HEK293 (cell line): ENCODE measurements at regions not wholly inside any gene's neighbourhood (a gene's known extent, or its start where the extent isn't known, plus 50 kb on each side); places are given as distances from the start of the nearest gene placed in this dataset.

ENCODE experiments used
- CTCF ChIA-PET: fragments of 350-600 bp; formaldehyde crosslinking; extraction: SDS; loops from one replicate; lab custom pipeline; 2021; ENCODE audit warnings: antibody characterized with exemption; lab: Yijun Ruan, JAX
- POLR2A ChIA-PET: fragments of 300-600 bp; formaldehyde crosslinking; extraction: SDS; loops from one replicate; lab custom pipeline; 2020; ENCODE audit warnings: antibody characterized with exemption, inconsistent platforms; lab: Yijun Ruan, JAX
- H3K27ac ChIP-seq: fragments of 200-500 bp; sonication (Bioruptor generic); 2 replicates; pipeline ENCODE4 v1.5.1; 2014; ENCODE audit warnings: low read depth, low read length, control low read depth, inconsistent platforms; ENCODE audit errors: extremely low read depth
- H3K36me3 ChIP-seq, 2 experiments: fragments of 200-500 bp in 1 of 2; sonication (Bioruptor generic) in 1 of 2; 1 replicate in 1 of 2; 2 replicates in 1 of 2; pipeline ENCODE4 v1.5.1; 2014 to 2017; ENCODE audit warnings: inconsistent platforms in 2 of 2, low read length in 2 of 2; ENCODE audit not compliant: control insufficient read depth in 2 of 2, insufficient read depth in 1 of 2
- H3K4me1 ChIP-seq: fragments of 200-500 bp; sonication (Bioruptor generic); 2 replicates; pipeline ENCODE4 v1.5.1; 2014; ENCODE audit warnings: mild to moderate bottlenecking, low read length, inconsistent platforms; ENCODE audit not compliant: control insufficient read depth, insufficient read depth
- H3K4me3 ChIP-seq: 2 replicates; pipeline ENCODE4 v1.5.1; 2011; ENCODE audit warnings: low read depth, mild to moderate bottlenecking, control low read depth, low read length, moderate library complexity
- H3K9me3 ChIP-seq: fragments of 200-500 bp; sonication (Bioruptor generic); 2 replicates; pipeline ENCODE4 v1.5.1; 2014; ENCODE audit warnings: low read depth, low read length, inconsistent platforms; ENCODE audit not compliant: control insufficient read depth, insufficient read depth
- BCL11A ChIP-seq: fragments of 450-650 bp; formaldehyde crosslinking; IDR thresholded peaks from 2 replicates; pipeline ENCODE4 v1.5.1; 2016; ENCODE audit warnings: low read depth, missing biosample characterization, missing genetic modification characterization
- FEZF1 ChIP-seq: fragments of 450-650 bp; formaldehyde crosslinking; IDR thresholded peaks from 2 replicates; pipeline ENCODE4 v1.5.1; 2016; ENCODE audit warnings: missing biosample characterization, missing genetic modification characterization
- GFI1B ChIP-seq: fragments of 450-650 bp; formaldehyde crosslinking; IDR thresholded peaks from 2 replicates; pipeline ENCODE4 v1.5.1; 2016; ENCODE audit warnings: missing biosample characterization, missing genetic modification characterization
- SCRT1 ChIP-seq: fragments of 450-650 bp; formaldehyde crosslinking; IDR thresholded peaks from 2 replicates; pipeline ENCODE4 v1.5.1; 2016; ENCODE audit warnings: missing biosample characterization, missing genetic modification characterization, borderline replicate concordance
- TCF7L2 ChIP-seq: IDR thresholded peaks from 2 replicates; pipeline ENCODE4 v1.6.1; 2011; ENCODE audit warnings: low read depth, mild to moderate bottlenecking, inconsistent platforms, low read length, moderate library complexity, borderline replicate concordance
- ZBTB20 ChIP-seq: fragments of 450-650 bp; formaldehyde crosslinking; IDR thresholded peaks from 2 replicates; pipeline ENCODE4 v1.5.1; 2016; ENCODE audit warnings: missing biosample characterization, missing genetic modification characterization
- ZNF10 ChIP-seq: fragments of 450-650 bp; formaldehyde crosslinking; IDR thresholded peaks from 2 replicates; pipeline ENCODE4 v1.5.1; 2017; ENCODE audit warnings: missing biosample characterization, missing genetic modification characterization
- ZNF529 ChIP-seq: fragments of 450-650 bp; formaldehyde crosslinking; IDR thresholded peaks from 2 replicates; pipeline ENCODE4 v1.5.1; 2017; ENCODE audit warnings: missing genetic modification characterization, missing biosample characterization; ENCODE audit not compliant: insufficient replicate concordance
- ZNF548 ChIP-seq: fragments of 450-650 bp; formaldehyde crosslinking; IDR thresholded peaks from 2 replicates; pipeline ENCODE4 v1.5.1; 2016; ENCODE audit warnings: missing biosample characterization, missing genetic modification characterization
- TF ChIP-seq, protein P1 (sequence below): fragments of 450-650 bp; formaldehyde crosslinking; IDR thresholded peaks from 2 replicates; pipeline ENCODE4 v1.5.1; 2017; ENCODE audit warnings: missing biosample characterization, missing genetic modification characterization
- TF ChIP-seq, protein P2 (sequence below): fragments of 450-650 bp; formaldehyde crosslinking; IDR thresholded peaks from 2 replicates; pipeline ENCODE4 v1.5.1; 2016; ENCODE audit warnings: missing biosample characterization, missing genetic modification characterization
- TF ChIP-seq, protein P3 (sequence below): fragments of 450-650 bp; formaldehyde crosslinking; IDR thresholded peaks from 2 replicates; pipeline ENCODE4 v1.5.1; 2017; ENCODE audit warnings: missing biosample characterization, mild to moderate bottlenecking, missing genetic modification characterization, moderate library complexity
- TF ChIP-seq, protein P4 (sequence below): fragments of 450-650 bp; formaldehyde crosslinking; IDR thresholded peaks from 2 replicates; pipeline ENCODE4 v1.5.1; 2016; ENCODE audit warnings: missing biosample characterization, missing genetic modification characterization
- TF ChIP-seq, protein P5 (sequence below): sonication (generic); formaldehyde crosslinking; IDR thresholded peaks from 2 replicates; pipeline ENCODE4 v1.8.1; 2022; ENCODE audit warnings: mild to moderate bottlenecking, moderate library complexity, missing genetic modification reagents

DNA sequence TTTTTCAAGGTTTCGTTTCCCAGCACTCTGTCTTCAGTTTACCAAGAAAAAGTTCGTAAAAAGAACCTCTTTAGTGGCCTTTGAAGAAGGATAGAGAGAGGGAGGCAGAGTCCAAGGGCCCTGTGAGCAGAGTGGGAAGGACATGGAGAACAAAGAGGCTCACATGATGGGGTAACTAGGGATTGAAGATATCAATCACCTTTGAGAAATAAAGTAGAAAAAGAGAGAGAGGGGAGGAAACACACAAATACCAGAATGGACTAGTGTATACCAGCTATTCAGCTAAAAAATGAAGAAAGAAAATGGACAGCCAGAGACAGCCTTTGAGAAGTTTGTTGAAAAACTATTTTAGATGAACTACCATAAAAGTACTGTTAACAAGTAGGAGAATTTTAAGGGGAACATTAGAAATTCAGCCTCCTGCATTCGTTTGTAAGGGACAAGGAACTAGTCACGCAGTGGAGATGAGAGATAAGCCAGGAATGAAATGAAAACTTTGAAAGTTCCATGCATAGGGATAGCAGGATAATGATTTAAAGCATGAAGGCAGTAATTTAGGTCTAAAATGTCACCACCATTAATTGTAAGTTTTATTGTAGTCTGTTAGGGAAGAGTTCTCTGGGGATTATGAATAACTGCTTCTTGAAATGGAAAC lies 82.1 kb downstream of the SPTSSA start:
- TF ChIP-seq ZBTB20 (tag by site-specific recombination) (peak; percentile 19; the same call in 1 of the 2 replicates), SCRT1 (tag by site-specific recombination) (no peak), ZNF10 (tag by site-specific recombination) (no peak)
- TF ChIP-seq, protein P1, sequence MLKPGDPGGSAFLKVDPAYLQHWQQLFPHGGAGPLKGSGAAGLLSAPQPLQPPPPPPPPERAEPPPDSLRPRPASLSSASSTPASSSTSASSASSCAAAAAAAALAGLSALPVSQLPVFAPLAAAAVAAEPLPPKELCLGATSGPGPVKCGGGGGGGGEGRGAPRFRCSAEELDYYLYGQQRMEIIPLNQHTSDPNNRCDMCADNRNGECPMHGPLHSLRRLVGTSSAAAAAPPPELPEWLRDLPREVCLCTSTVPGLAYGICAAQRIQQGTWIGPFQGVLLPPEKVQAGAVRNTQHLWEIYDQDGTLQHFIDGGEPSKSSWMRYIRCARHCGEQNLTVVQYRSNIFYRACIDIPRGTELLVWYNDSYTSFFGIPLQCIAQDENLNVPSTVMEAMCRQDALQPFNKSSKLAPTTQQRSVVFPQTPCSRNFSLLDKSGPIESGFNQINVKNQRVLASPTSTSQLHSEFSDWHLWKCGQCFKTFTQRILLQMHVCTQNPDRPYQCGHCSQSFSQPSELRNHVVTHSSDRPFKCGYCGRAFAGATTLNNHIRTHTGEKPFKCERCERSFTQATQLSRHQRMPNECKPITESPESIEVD (tag by site-specific recombination) = peak; percentile 88; the same call in 1 of the 2 replicates
- TF ChIP-seq, protein P2, sequence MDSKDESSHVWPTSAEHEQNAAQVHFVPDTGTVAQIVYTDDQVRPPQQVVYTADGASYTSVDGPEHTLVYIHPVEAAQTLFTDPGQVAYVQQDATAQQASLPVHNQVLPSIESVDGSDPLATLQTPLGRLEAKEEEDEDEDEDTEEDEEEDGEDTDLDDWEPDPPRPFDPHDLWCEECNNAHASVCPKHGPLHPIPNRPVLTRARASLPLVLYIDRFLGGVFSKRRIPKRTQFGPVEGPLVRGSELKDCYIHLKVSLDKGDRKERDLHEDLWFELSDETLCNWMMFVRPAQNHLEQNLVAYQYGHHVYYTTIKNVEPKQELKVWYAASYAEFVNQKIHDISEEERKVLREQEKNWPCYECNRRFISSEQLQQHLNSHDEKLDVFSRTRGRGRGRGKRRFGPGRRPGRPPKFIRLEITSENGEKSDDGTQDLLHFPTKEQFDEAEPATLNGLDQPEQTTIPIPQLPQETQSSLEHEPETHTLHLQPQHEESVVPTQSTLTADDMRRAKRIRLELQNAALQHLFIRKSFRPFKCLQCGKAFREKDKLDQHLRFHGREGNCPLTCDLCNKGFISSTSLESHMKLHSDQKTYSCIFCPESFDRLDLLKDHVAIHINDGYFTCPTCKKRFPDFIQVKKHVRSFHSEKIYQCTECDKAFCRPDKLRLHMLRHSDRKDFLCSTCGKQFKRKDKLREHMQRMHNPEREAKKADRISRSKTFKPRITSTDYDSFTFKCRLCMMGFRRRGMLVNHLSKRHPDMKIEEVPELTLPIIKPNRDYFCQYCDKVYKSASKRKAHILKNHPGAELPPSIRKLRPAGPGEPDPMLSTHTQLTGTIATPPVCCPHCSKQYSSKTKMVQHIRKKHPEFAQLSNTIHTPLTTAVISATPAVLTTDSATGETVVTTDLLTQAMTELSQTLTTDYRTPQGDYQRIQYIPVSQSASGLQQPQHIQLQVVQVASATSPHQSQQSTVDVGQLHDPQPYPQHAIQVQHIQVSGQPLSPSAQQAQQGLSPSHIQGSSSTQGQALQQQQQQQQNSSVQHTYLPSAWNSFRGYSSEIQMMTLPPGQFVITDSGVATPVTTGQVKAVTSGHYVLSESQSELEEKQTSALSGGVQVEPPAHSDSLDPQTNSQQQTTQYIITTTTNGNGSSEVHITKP (tag by site-specific recombination) = 0 out of 2 replicates have a peak, but pooled peaks have one; percentile 11
- TF ChIP-seq, all 188 proteins: peak for 3
- Histone ChIP-seq H3K4me1 (no peaks in the 10 kb centered on the region; the same call in 1 of the 2 replicates), H3K9me3 (no peaks in the 10 kb centered on the region), H3K36me3 (no peaks in the 10 kb centered on the region), H3K4me3 (no peak overlapping the region), H3K27ac (no peak overlapping the region)
- ChIA-PET CTCF (interaction anchor here (0.7 kb wide), 1 partner anchor 57 kb away, joined by 3 read pairs; no protein-coding TSS in a partner anchor), POLR2A (no interaction called here)

DNA sequence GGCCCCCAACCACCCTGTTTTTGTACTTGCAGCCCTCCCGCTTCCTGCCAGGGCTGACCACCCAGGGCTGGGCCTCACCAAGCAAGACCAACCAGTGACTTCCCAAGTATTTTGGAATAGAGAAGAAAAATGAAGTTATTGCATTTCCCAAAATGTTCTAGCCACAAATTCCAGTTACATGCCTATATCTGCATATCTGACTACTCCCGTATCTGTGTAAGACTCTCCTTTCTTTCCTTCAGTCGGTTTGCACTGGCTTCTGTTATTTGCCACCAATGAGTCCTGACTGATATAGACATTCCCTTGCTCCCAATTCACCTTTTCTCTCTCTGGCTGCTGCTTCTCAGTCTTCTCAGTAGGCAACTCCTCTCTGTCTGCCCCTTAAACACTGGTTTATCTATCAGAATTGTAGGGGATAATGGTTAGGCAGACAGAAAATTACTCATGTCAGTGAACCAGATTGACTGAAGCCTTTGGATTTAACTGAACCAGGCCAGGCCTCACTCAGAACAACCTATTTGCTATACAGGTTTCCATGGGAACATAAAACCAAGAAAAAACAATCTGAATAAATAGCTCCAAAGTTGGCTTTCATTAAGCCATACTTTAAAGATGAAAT lies 85.3 kb downstream of the SPTSSA start:
- ChIA-PET POLR2A (no interaction called here), CTCF (no interaction called here)
- H3K9me3 ChIP-seq = no peaks in the 10 kb centered on the region
- no peaks in the 10 kb centered on the region; the same call in 1 of the 2 replicates for H3K4me1 ChIP-seq
- H3K4me3 ChIP-seq = no peak overlapping the region
- H3K36me3 ChIP-seq = no peaks in the 10 kb centered on the region
- TF ChIP-seq GFI1B (tag by site-specific recombination) (no peak), ZNF548 (no peak), BCL11A (tag by site-specific recombination) (no peak), FEZF1 (no peak), ZNF529 (no peak), TCF7L2 (no peak)
- TF ChIP-seq, protein P3, sequence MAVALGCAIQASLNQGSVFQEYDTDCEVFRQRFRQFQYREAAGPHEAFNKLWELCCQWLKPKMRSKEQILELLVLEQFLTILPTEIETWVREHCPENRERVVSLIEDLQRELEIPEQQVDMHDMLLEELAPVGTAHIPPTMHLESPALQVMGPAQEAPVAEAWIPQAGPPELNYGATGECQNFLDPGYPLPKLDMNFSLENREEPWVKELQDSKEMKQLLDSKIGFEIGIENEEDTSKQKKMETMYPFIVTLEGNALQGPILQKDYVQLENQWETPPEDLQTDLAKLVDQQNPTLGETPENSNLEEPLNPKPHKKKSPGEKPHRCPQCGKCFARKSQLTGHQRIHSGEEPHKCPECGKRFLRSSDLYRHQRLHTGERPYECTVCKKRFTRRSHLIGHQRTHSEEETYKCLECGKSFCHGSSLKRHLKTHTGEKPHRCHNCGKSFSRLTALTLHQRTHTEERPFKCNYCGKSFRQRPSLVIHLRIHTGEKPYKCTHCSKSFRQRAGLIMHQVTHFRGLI = no peak
- TF ChIP-seq, protein P4, sequence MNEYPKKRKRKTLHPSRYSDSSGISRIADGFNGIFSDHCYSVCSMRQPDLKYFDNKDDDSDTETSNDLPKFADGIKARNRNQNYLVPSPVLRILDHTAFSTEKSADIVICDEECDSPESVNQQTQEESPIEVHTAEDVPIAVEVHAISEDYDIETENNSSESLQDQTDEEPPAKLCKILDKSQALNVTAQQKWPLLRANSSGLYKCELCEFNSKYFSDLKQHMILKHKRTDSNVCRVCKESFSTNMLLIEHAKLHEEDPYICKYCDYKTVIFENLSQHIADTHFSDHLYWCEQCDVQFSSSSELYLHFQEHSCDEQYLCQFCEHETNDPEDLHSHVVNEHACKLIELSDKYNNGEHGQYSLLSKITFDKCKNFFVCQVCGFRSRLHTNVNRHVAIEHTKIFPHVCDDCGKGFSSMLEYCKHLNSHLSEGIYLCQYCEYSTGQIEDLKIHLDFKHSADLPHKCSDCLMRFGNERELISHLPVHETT (tag by site-specific recombination) = no peak
- TF ChIP-seq, protein P5, sequence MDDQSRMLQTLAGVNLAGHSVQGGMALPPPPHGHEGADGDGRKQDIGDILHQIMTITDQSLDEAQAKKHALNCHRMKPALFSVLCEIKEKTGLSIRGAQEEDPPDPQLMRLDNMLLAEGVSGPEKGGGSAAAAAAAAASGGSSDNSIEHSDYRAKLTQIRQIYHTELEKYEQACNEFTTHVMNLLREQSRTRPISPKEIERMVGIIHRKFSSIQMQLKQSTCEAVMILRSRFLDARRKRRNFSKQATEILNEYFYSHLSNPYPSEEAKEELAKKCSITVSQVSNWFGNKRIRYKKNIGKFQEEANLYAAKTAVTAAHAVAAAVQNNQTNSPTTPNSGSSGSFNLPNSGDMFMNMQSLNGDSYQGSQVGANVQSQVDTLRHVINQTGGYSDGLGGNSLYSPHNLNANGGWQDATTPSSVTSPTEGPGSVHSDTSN (CRISPR knock-in tag) = no peak
- no peak overlapping the region for H3K27ac ChIP-seq
